SK-N-SH treated with all-trans-retinoic acid at 6 μM for 48 hours (cell line): ENCODE measurements at regions not wholly inside any gene's neighbourhood (a gene's known extent, or its start where the extent isn't known, plus 50 kb on each side); places are given as distances from the start of the nearest gene placed in this dataset.

Experiments
- ATAC-seq: fragments of 200-7000 bp; cut with Tn5 transposase; 3 replicates; pipeline ENCODE4 v1.9.1; 2020; ENCODE audit warnings: mild to moderate bottlenecking, moderate library complexity
- ARNTL ChIP-seq: fragments of 450-650 bp; formaldehyde crosslinking; IDR thresholded peaks from 2 replicates; pipeline ENCODE4 v1.5.0; 2020; ENCODE audit warnings: low read depth, mild to moderate bottlenecking, moderate library complexity, borderline replicate concordance
- BACH2 ChIP-seq: fragments of 250-450 bp; sonication (Bioruptor Pico); IDR thresholded peaks from 2 replicates; pipeline ENCODE4 v1.9.0; 2021; ENCODE audit warnings: mild to moderate bottlenecking, borderline replicate concordance
- CREB5 ChIP-seq: fragments of 250-450 bp; sonication (Bioruptor Pico); IDR thresholded peaks from 2 replicates; pipeline ENCODE4 v1.5.1; 2020; ENCODE audit warnings: low read depth, mild to moderate bottlenecking, moderate library complexity
- CSDC2 ChIP-seq: fragments of 250-450 bp; sonication (Bioruptor Pico); IDR thresholded peaks from 2 replicates; pipeline ENCODE4 v1.5.0; 2020; ENCODE audit warnings: mild to moderate bottlenecking, moderate library complexity
- CSRNP3 ChIP-seq: fragments of 250-450 bp; sonication (Bioruptor Pico); IDR thresholded peaks from 2 replicates; pipeline ENCODE4 v1.5.1; 2021; ENCODE audit warnings: mild to moderate bottlenecking, moderate library complexity
- ESRRG ChIP-seq: fragments of 250-450 bp; sonication (Bioruptor Pico); IDR thresholded peaks from 2 replicates; pipeline ENCODE4 v1.6.1; 2021; ENCODE audit warnings: mild to moderate bottlenecking
- GLIS3 ChIP-seq: fragments of 250-450 bp; sonication (Bioruptor Pico); IDR thresholded peaks from 2 replicates; pipeline ENCODE4 v1.5.0; 2020; ENCODE audit warnings: mild to moderate bottlenecking, moderate library complexity
- ISL1 ChIP-seq: fragments of 250-450 bp; sonication (Bioruptor Pico); IDR thresholded peaks from 2 replicates; pipeline ENCODE4 v2.1.2; 2022; ENCODE audit warnings: mild to moderate bottlenecking, moderate library complexity
- OSR1 ChIP-seq: fragments of 250-450 bp; sonication (Bioruptor Pico); IDR thresholded peaks from 2 replicates; pipeline ENCODE4 v1.8.0; 2022; ENCODE audit warnings: moderate library complexity, mild to moderate bottlenecking, inconsistent platforms
- PATZ1 ChIP-seq: fragments of 250-450 bp; sonication (Bioruptor Pico); IDR thresholded peaks from 2 replicates; pipeline ENCODE4 v1.8.0; 2020; ENCODE audit warnings: mild to moderate bottlenecking, moderate library complexity, borderline replicate concordance
- POU6F1 ChIP-seq: fragments of 250-450 bp; sonication (Bioruptor Pico); IDR thresholded peaks from 2 replicates; pipeline ENCODE4 v1.8.0; 2021; ENCODE audit warnings: low read depth, mild to moderate bottlenecking, moderate library complexity, borderline replicate concordance
- PPARA ChIP-seq: fragments of 250-450 bp; sonication (Bioruptor Pico); IDR thresholded peaks from 2 replicates; pipeline ENCODE4 v1.5.0; 2020; ENCODE audit warnings: mild to moderate bottlenecking, borderline replicate concordance
- RARB ChIP-seq: fragments of 250-450 bp; sonication (Bioruptor Pico); IDR thresholded peaks from 2 replicates; pipeline ENCODE4 v1.8.0; 2021; ENCODE audit warnings: mild to moderate bottlenecking, moderate library complexity
- SNAI2 ChIP-seq: fragments of 250-450 bp; sonication (Bioruptor Pico); IDR thresholded peaks from 2 replicates; pipeline ENCODE4 v1.5.0; 2020; ENCODE audit warnings: mild to moderate bottlenecking, moderate library complexity
- TCF4 ChIP-seq: fragments of 250-450 bp; sonication (Bioruptor Pico); IDR thresholded peaks from 2 replicates; pipeline ENCODE4 v1.8.0; 2021; ENCODE audit warnings: mild to moderate bottlenecking, moderate library complexity, borderline replicate concordance
- TOX ChIP-seq: fragments of 250-450 bp; sonication (Bioruptor Pico); IDR thresholded peaks from 2 replicates; pipeline ENCODE4 v1.8.0; 2021; ENCODE audit warnings: mild to moderate bottlenecking, moderate library complexity, borderline replicate concordance
- TSHZ2 ChIP-seq: fragments of 250-450 bp; sonication (Bioruptor Pico); IDR thresholded peaks from 2 replicates; pipeline ENCODE4 v1.5.0; 2020; ENCODE audit warnings: mild to moderate bottlenecking, moderate library complexity
- ZC3H10 ChIP-seq: fragments of 250-450 bp; sonication (Bioruptor Pico); IDR thresholded peaks from 2 replicates; pipeline ENCODE4 v1.5.1; 2021; ENCODE audit warnings: mild to moderate bottlenecking, moderate library complexity
- ZFP30 ChIP-seq: fragments of 450-650 bp; formaldehyde crosslinking; IDR thresholded peaks from 2 replicates; pipeline ENCODE4 v1.5.0; 2022; ENCODE audit warnings: mild to moderate bottlenecking, moderate library complexity
- ZNF565 ChIP-seq: fragments of 450-650 bp; formaldehyde crosslinking; conservative IDR thresholded peaks from 2 replicates; pipeline ENCODE4 v1.5.0; 2020; ENCODE audit warnings: low read depth, mild to moderate bottlenecking, moderate library complexity
- ZNF70 ChIP-seq: fragments of 450-650 bp; formaldehyde crosslinking; IDR thresholded peaks from 2 replicates; pipeline ENCODE4 v1.5.0; 2020; ENCODE audit warnings: mild to moderate bottlenecking, moderate library complexity
- ZNF8 ChIP-seq: fragments of 450-650 bp; formaldehyde crosslinking; IDR thresholded peaks from 2 replicates; pipeline ENCODE4 v1.5.0; 2020; ENCODE audit warnings: mild to moderate bottlenecking, moderate library complexity

GRCh38 chr9:19595003-19595402, 186.2 kb downstream of the ACER2 start:
- ATAC-seq: no peak
- TF ChIP-seq RARB (CRISPR knock-in tag) (no peak), PATZ1 (CRISPR knock-in tag) (no peak), PPARA (CRISPR knock-in tag) (no peak), ESRRG (CRISPR knock-in tag) (no peak), ISL1 (CRISPR knock-in tag) (no peak), ZC3H10 (CRISPR knock-in tag) (no peak), CSDC2 (no peak), ZFP30 (CRISPR knock-in tag) (no peak), ZNF70 (CRISPR knock-in tag) (no peak), GLIS3 (no peak), ZNF565 (CRISPR knock-in tag) (no peak), TSHZ2 (CRISPR knock-in tag) (no peak), BACH2 (no peak)

GRCh38 chr9:19587678-19588077, 178.9 kb downstream of the ACER2 start:
- TF ChIP-seq TSHZ2 (CRISPR knock-in tag): no peak
- no peak for TF ChIP-seq RARB (CRISPR knock-in tag)
- no peak for TF ChIP-seq CSRNP3 (CRISPR knock-in tag)
- no peak for TF ChIP-seq OSR1 (CRISPR knock-in tag)
- no peak for TF ChIP-seq CREB5 (CRISPR knock-in tag)
- no peak for TF ChIP-seq ISL1 (CRISPR knock-in tag)
- no peak for TF ChIP-seq TCF4 (CRISPR knock-in tag)
- no peak for TF ChIP-seq ZFP30 (CRISPR knock-in tag)
- no peak for TF ChIP-seq PATZ1 (CRISPR knock-in tag)
- TF ChIP-seq SNAI2 (CRISPR knock-in tag): no peak
- no peak for TF ChIP-seq ARNTL (CRISPR knock-in tag)
- TF ChIP-seq TOX: no peak
- no peak for TF ChIP-seq CSDC2
- TF ChIP-seq POU6F1 (CRISPR knock-in tag): no peak
- TF ChIP-seq GLIS3: no peak
- no peak for TF ChIP-seq PPARA (CRISPR knock-in tag)
- TF ChIP-seq ZNF8 (CRISPR knock-in tag): no peak
- ATAC-seq: no peak
